ENCODE measurements at regions not wholly inside any gene's neighbourhood (a gene's known extent, or its start where the extent isn't known, plus 50 kb on each side); places are given as distances from the start of the nearest gene placed in this dataset.

GRCh38 chr5:126233256-126233655 is 190.0 kb upstream of the GRAMD2B start (continued):
- no peak for TF ChIP-seq NFYA (IDR thresholded peaks at IDR 0.05; ENCODE audit: borderline replicate concordance, low read depth, low read length)
- TF ChIP-seq PAX8 (IDR thresholded peaks at IDR 0.05) = no peak
- TF ChIP-seq HDAC2 (IDR thresholded peaks at IDR 0.05) = no peak
- TF ChIP-seq E2F8 (IDR thresholded peaks at IDR 0.05; ENCODE audit: low read depth, partially characterized antibody) = no peak
- no peak for TF ChIP-seq FOXK2 (IDR thresholded peaks at IDR 0.05)
- TF ChIP-seq NKRF (conservative IDR thresholded peaks at IDR 0.05) = no peak
- no peak for TF ChIP-seq KDM1A (IDR thresholded peaks at IDR 0.05; ENCODE audit: borderline replicate concordance)
- TF ChIP-seq ELK1 (IDR thresholded peaks at IDR 0.05; ENCODE audit: low read depth, low read length) = no peak
- TF ChIP-seq YBX1 (IDR thresholded peaks at IDR 0.05) = no peak
- no peak for TF ChIP-seq IKZF2 (IDR thresholded peaks at IDR 0.05)
- no peak for TF ChIP-seq RELA (IDR thresholded peaks at IDR 0.05; ENCODE audit: borderline replicate concordance, partially characterized antibody)
- TF ChIP-seq NRF1 (conservative IDR thresholded peaks at IDR 0.05; ENCODE audit: low read depth, low read length) = no peak
- no peak for TF ChIP-seq MYB (IDR thresholded peaks at IDR 0.05; ENCODE audit: borderline replicate concordance, low read depth, low read length)

Measured in GM12878 (cell line).